ENCODE measurements at regions not wholly inside any gene's neighbourhood (a gene's known extent, or its start where the extent isn't known, plus 50 kb on each side); places are given as distances from the start of the nearest gene placed in this dataset.

DNA sequence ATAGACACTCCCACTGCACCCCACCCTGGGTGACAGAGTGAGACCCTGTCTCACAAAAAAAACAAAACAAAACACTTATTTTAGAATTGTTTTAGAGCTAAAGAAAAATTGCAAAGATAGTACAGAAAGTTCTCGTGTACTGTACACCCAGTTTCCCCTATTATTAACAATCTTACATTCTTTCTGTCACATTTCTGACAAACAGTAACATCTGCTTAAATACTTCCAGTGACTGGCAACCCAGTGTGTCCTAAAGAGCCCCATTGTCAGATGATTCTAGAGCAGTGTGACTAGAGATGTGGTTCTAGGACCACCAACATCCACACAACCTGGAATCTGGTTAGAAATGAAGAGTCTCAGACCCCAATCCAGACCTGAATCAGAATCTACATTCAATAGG is 90.5 kb downstream of the LEPR start:
- TF ChIP-seq GATA2 (IDR thresholded peaks at IDR 0.05; ENCODE audit: low read depth, low read length) (no peak), GATA3 (IDR thresholded peaks at IDR 0.05; ENCODE audit: low read depth, low read length) (no peak)

Data from SH-SY5Y (cell line).